ENCODE measurements at regions not wholly inside any gene's neighbourhood (a gene's known extent, or its start where the extent isn't known, plus 50 kb on each side); places are given as distances from the start of the nearest gene placed in this dataset.

DNA sequence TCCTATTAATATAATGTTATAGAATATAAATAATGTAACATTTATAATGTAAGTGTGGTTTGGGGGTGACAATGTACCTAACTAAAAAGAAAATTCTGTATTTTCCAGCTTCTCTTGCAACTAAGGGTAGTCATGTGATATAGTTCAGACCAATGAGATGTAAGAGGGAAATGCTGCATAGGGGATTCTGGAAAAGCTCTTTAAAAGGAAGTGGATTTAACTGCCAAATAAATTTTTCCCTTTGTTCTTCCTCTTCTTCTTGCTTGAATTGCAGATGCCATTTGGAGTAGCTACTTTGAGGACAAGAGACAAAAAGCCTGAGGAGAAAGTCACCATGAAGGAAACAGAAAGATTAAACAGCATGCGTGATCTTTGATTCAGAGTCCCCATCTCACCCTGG lies 194.3 kb downstream of the PTEN start:
- no peak overlapping the region for H3K4me3 ChIP-seq (ENCODE audit: low read depth, low read length)
- no peak for TF ChIP-seq CTCF (IDR thresholded peaks at IDR 0.05; ENCODE audit: borderline replicate concordance, insufficient read depth, low read depth, low read length)

- no peak overlapping the region for H3K4me3 ChIP-seq (ENCODE audit: low read depth, low read length)
- no peak for TF ChIP-seq CTCF (IDR thresholded peaks at IDR 0.05; ENCODE audit: borderline replicate concordance, insufficient read depth, low read depth, low read length)
Observed at GRCh38 chr10:88058750-88059149, 195.3 kb downstream of the PTEN start.

DNA sequence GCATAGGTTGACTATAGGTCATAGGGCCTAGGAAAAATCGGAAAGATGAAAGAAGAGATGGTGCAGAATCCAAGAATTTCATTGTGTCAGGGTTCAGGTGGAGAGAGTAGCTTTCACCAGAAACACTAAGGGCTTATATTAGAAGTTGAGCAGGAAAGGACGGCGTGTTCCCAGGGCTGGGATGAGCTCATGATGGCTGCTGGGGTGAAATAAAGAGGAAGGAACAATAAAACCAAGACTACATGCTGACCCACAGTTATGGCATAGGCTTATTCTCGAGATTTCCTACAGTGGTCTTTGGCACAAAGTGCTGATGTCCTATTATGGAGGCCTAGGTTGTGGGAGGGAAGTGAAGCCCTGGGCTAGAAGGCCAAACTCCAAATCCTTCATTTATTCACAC lies 195.8 kb downstream of the PTEN start:
- no peak for TF ChIP-seq CTCF (IDR thresholded peaks at IDR 0.05; ENCODE audit: borderline replicate concordance, insufficient read depth, low read depth, low read length)
- H3K4me3 ChIP-seq (ENCODE audit: low read depth, low read length), result no peak overlapping the region

- H3K4me3 ChIP-seq (ENCODE audit: low read depth, low read length), result no peak overlapping the region
- no peak for TF ChIP-seq CTCF (IDR thresholded peaks at IDR 0.05; ENCODE audit: borderline replicate concordance, insufficient read depth, low read depth, low read length)
Observed at GRCh38 chr10:88060762-88061161, 197.3 kb downstream of the PTEN start.

GRCh38 chr10:88062385-88062784 lies 199.0 kb downstream of the PTEN start:
- H3K4me3 ChIP-seq (ENCODE audit: low read depth, low read length), result no peak overlapping the region
- TF ChIP-seq CTCF (IDR thresholded peaks at IDR 0.05; ENCODE audit: borderline replicate concordance, insufficient read depth, low read depth, low read length), result no peak

DNA sequence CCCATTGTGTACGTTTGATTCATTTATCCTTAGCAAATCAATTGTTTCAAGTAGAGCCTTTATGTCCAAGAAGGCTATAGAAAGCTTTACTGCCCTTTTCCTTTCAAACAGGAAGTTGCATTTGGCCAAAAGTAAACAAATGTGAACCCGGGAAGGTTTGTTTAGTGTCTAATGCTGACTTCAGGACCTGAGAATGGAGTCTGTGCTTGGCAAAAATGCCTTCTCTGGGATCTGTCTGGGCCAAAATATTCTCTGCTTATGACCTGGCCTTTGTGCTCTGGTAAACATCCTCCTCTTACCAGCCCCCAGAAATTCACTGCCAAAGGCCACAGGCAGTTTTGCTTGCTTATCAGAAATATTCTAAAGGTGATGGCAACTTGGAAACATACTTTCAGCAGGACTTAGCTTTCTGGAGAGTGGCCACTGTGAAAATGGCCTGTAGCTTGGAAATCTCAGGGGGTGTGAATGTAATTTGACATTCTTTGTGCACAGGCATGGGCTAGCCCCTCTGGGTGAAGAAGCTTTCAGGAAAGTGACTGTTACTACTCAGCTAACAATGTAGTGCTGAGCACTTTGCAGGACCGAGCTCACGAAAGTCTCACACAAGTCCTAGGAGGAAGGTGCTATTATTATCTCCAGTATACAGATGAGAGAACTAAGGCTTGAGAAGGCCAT lies 199.5 kb downstream of the PTEN start:
- no peak overlapping the region for H3K4me3 ChIP-seq (ENCODE audit: low read depth, low read length)

More for the DNA sequence above, 199.5 kb downstream of the PTEN start:
- TF ChIP-seq CTCF (IDR thresholded peaks at IDR 0.05; ENCODE audit: borderline replicate concordance, insufficient read depth, low read depth, low read length), result no peak
